NCI-H2081 (cell line): ENCODE measurements at regions not wholly inside any gene's neighbourhood (a gene's known extent, or its start where the extent isn't known, plus 50 kb on each side); places are given as distances from the start of the nearest gene placed in this dataset.
"Not testable (repeated sequence)": the region's sequence is repeated elsewhere in the genome, so short reads cannot be mapped to it uniquely, and the experiment has no call there.

ENCODE experiments used
- DNase-seq, 2 experiments: peaks; one replicate each; lab custom pipeline; 2025; lab: John Stamatoyannopoulos, UW

- no peak for DNase-seq
These were observed 152.8 kb downstream of the TFCP2L1 start for GRCh38 chr2:121132054-121132761.

- DNase-seq: no peak
These were observed 152.3 kb downstream of the TFCP2L1 start for GRCh38 chr2:121132762-121133107.

- DNase-seq: no peak
These were observed 151.3 kb downstream of the TFCP2L1 start for GRCh38 chr2:121133551-121134319.

- DNase-seq: no peak
These were observed 150.3 kb downstream of the TFCP2L1 start for GRCh38 chr2:121134728-121135127.

- no peak for DNase-seq
These were observed 149.7 kb downstream of the TFCP2L1 start for GRCh38 chr2:121135168-121135853.

GRCh38 chr2:121136323-121136722 is 148.7 kb downstream of the TFCP2L1 start:
- DNase-seq: no peak

- DNase-seq: no peak
These were observed 147.4 kb downstream of the TFCP2L1 start for GRCh38 chr2:121137571-121137970.

GRCh38 chr2:121140734-121141133 is 144.3 kb downstream of the TFCP2L1 start:
- DNase-seq: no peak

GRCh38 chr2:121142452-121142851 is 142.6 kb downstream of the TFCP2L1 start:
- DNase-seq: no peak

GRCh38 chr2:121144111-121144510 is 140.9 kb downstream of the TFCP2L1 start:
- no peak for DNase-seq

GRCh38 chr2:121146630-121147029 is 138.4 kb downstream of the TFCP2L1 start:
- no peak for DNase-seq

GRCh38 chr2:121147766-121148165 is 137.2 kb downstream of the TFCP2L1 start:
- no peak for DNase-seq

GRCh38 chr2:121148481-121148880 is 136.5 kb downstream of the TFCP2L1 start:
- DNase-seq: no peak

GRCh38 chr2:121149384-121149783 is 135.6 kb downstream of the TFCP2L1 start:
- DNase-seq: no peak

GRCh38 chr2:121150126-121150525 is 134.9 kb downstream of the TFCP2L1 start:
- no peak for DNase-seq

GRCh38 chr2:121150713-121151112 is 134.3 kb downstream of the TFCP2L1 start:
- DNase-seq: no peak

- DNase-seq: no peak
These were observed 133.5 kb downstream of the TFCP2L1 start for GRCh38 chr2:121151311-121152109.

GRCh38 chr2:121152861-121153260 is 132.1 kb downstream of the TFCP2L1 start:
- no peak for DNase-seq

- no peak for DNase-seq
These were observed 131.5 kb downstream of the TFCP2L1 start for GRCh38 chr2:121153516-121153915.

GRCh38 chr2:121155502-121156056 is 129.4 kb downstream of the TFCP2L1 start:
- peak in 1 of 2 experiments; percentile 32 for DNase-seq

- DNase-seq: not testable (repeated sequence)
These were observed 127.5 kb downstream of the TFCP2L1 start for GRCh38 chr2:121157481-121157880.
